ENCODE measurements at regions not wholly inside any gene's neighbourhood (a gene's known extent, or its start where the extent isn't known, plus 50 kb on each side); places are given as distances from the start of the nearest gene placed in this dataset.
A peak's percentile ranks its signal among the peaks of the same experiment; 100 is the strongest.

DNA sequence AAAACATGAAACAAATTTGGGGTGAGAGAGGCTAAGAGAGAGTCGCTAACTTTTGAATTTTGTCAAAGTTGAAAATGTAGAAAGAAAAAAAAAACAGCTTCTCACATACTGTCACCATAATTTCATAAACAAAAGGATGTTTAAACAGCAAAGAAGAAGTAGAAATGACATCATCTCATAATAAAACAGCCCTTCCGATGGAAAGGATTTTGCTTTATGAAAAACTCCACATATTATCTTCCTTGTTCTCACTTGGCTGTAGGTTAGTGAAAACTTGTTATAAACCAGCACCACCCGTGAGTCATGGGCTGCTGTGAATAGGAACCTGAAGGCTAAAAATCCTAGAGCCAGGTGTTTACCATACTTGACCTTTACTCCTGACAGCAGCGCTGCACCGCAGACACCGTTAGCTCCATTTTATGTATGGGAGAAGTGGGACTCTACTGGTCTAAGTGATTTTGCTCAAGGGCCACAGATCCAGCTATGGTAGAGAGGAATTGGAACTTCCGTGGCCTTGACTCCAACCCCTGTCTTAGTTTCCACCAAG lies 63.0 kb upstream of the VRK1 start:
- Histone ChIP-seq H3K27ac (no peak overlapping the region), H3K36me3 (no peaks in the 10 kb centered on the region), H3K9me3 (replicated peaks) (no peaks in the 10 kb centered on the region), H3K4me1 (replicated peaks) (no peaks in the 10 kb centered on the region), H3K4me3 (no peak overlapping the region), H3K27me3 (replicated peaks) (peaks cover 45% of the 10 kb centered on the region)
- DNase-seq (ENCODE audit: low read depth in 1 of 2, low spot score in 2 of 2) = no peak

DNA sequence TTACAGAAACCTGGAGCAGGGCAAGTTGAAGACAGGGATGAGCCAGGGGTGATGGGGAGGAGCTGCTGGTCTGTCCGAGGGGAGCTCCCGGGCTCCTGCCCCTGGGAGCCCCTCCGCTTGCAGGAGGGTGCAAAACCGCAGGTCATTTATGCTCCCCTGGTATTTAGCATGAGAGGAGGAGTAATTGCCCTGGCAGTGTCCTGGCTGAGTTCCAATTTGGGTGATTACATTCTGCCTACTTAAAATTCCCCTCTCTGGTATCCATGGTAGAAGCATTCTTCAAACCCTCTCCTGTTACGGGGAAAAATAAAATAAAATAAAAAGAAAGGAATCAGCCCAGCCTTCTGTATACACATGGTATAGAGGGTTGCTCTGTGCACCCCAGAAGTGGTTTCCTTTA lies 61.7 kb upstream of the VRK1 start:
- H3K4me3 ChIP-seq = no peak overlapping the region
- DNase-seq (ENCODE audit: low read depth in 1 of 2, low spot score in 2 of 2) = no peak
- no peaks in the 10 kb centered on the region for H3K4me1 ChIP-seq (replicated peaks)
- H3K9me3 ChIP-seq (replicated peaks) = no peaks in the 10 kb centered on the region
- no peak overlapping the region for H3K27ac ChIP-seq
- no peaks in the 10 kb centered on the region for H3K36me3 ChIP-seq
- H3K27me3 ChIP-seq (replicated peaks) = peaks cover 47% of the 10 kb centered on the region

DNA sequence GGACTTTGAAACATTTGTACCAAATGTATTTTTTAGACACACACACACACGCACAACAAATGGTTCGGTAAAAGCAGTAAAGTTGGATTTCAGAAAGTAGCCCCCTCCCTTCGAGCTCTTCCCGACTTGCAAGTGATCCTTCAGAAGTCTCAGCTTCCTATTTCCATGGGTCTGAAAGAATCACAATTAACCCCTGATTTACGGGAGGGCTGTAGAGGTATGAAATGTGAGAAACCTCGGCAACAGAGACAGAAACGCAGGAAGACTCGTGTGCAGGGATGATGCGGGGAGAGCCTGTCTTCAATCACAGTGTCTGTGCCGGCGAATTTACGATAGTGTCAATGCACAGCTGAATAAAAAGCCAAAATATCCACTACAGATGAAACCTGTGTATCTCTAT lies 60.7 kb upstream of the VRK1 start:
- 0 out of 2 replicates have a peak, but pooled peaks cover 3% of the 10 kb centered on the region for H3K4me1 ChIP-seq (replicated peaks)
- no peak overlapping the region for H3K27ac ChIP-seq
- H3K4me3 ChIP-seq = no peak overlapping the region
- no peaks in the 10 kb centered on the region for H3K36me3 ChIP-seq
- H3K27me3 ChIP-seq (replicated peaks) = peaks cover 51% of the 10 kb centered on the region
- no peak for DNase-seq (ENCODE audit: low read depth in 1 of 2, low spot score in 2 of 2)
- no peaks in the 10 kb centered on the region for H3K9me3 ChIP-seq (replicated peaks)

DNA sequence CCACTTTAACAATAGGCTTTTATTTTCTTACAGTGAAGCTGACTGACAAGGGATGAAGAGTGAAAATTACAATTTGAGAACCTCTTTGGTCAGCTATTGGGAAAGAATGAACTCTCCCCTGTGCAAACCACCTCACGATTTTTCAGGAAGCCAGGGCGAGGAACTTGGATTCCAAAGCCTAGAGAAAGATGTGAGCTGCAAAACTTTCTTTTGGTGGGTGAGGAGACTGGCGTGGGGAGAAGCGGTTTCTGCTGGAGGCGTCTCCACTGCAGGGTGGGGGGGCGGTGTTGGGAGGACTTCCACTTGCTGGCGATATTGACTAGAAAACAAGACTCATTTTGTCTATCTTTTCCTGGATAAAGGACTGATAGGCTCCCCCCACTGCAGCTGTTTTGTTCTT lies 59.3 kb upstream of the VRK1 start:
- no peak overlapping the region for H3K27ac ChIP-seq
- no peak for DNase-seq (ENCODE audit: low read depth in 1 of 2, low spot score in 2 of 2)
- no peaks in the 10 kb centered on the region for H3K9me3 ChIP-seq (replicated peaks)
- no peaks in the 10 kb centered on the region for H3K36me3 ChIP-seq
- H3K27me3 ChIP-seq (replicated peaks) = peaks cover 60% of the 10 kb centered on the region
- H3K4me1 ChIP-seq (replicated peaks) = 0 out of 2 replicates have a peak, but pooled peaks cover 3% of the 10 kb centered on the region
- H3K4me3 ChIP-seq = no peak overlapping the region

DNA sequence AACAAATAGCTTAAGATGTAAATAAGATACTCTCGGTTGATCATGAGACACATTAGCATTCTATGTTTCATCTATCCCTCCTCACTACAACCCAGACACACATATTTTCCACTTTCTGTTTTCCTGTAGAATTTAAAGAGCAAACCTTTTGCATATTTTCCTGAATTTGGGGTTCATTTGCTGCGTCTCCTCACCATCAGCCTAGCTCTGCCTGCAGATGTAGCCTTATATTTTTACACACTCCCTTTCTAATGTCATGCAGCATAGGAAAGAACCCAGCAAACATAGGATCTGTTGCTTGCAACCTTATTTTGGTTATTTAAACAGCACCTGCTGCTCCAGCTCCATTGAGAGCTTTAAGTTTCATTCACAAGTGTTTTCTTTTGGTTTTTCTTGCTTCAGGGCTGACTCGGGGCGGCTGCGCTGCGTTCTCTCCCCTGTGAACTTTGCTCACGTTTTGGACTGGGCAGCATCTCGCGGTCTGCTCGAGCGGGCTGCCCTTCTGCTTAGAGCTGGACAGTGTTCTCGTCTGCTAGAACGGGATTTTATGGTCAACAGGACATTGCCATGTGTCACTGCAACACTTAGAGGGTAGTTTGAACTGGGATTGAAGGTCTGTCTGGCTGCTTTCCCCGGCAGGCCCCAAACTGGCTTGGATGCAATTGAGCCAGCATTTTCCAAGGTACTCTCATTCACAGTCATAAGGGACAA lies 57.8 kb upstream of the VRK1 start:
- H3K4me1 ChIP-seq (replicated peaks) = 0 out of 2 replicates have a peak, but pooled peaks cover 3% of the 10 kb centered on the region
- H3K27me3 ChIP-seq (replicated peaks) = peaks cover 60% of the 10 kb centered on the region
- no peak for DNase-seq (ENCODE audit: low read depth in 1 of 2, low spot score in 2 of 2)
- no peak overlapping the region for H3K4me3 ChIP-seq
- no peak overlapping the region for H3K27ac ChIP-seq
- H3K9me3 ChIP-seq (replicated peaks) = no peaks in the 10 kb centered on the region
- no peaks in the 10 kb centered on the region for H3K36me3 ChIP-seq

DNA sequence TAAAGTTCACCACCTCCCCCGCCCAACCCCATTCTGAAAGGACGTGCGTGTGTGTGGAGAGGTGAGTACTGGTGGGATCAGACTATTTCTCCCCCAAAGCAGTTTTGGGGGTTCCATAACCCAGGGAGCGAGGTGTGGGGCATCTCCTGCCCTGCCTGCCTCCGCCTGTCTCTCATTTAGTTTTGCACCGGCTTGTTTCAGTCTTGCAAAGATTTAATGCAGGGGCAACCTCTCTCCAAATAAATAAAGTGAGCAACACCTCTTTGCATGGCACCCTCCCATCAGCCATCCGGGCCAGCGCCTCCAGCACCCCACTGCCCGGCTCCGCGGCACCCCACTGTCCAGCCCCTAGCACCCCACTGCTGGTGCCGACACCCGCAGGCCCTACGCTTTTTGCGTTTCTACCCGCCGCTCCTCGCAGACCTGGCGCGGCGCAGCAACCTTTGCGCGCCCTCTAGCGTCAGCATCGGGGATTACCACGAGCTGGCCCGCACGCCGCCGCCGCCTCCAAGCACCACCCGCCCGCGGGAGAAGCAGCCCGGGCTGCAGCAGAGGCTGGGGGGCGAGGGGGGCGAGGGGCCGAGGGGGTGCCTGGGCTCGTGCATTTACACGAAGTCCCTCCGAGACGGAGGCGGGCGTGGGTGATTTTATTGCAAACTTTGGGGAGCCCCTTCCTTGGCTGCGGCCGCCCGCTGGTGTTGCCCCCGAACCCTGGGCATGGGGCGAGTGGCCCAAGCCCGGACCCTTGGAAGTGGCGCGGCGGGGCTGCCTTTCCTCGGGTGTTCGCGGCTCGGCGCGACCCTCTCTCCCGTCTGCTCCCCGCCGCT lies 55.8 kb upstream of the VRK1 start:
- Histone ChIP-seq H3K27me3 (replicated peaks) (peaks cover 51% of the 10 kb centered on the region), H3K36me3 (no peaks in the 10 kb centered on the region), H3K9me3 (replicated peaks) (no peaks in the 10 kb centered on the region), H3K4me1 (replicated peaks) (0 out of 2 replicates have a peak, but pooled peaks cover 3% of the 10 kb centered on the region), H3K4me3 (0 out of 2 replicates have a peak overlapping the region, but pooled peaks have one; percentile 17), H3K27ac (no peak overlapping the region)
- peak; percentile 37 to 55 for DNase-seq (ENCODE audit: low read depth in 1 of 2, low spot score in 2 of 2)

DNA sequence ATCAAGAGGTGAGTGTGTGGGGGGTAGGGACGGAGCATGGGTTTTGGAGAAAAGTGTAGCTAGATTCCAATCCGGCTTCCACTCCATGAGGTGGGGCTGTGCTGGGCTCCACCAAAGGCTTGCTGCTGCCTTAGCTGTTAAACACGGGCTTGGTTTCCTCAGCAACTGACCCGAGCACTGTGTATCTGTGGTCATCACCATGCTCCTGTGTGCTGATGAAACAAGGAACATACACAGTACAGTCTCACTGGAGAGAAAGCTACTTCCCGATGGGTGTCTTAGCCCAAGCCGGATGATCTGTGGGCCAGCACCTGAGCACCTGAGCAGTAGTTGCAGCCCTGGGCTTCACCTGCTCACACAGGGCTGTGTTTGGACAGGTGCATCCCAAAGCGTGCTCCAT lies 52.9 kb upstream of the VRK1 start:
- Histone ChIP-seq H3K4me3 (no peak overlapping the region), H3K27ac (no peak overlapping the region), H3K9me3 (replicated peaks) (no peaks in the 10 kb centered on the region), H3K4me1 (replicated peaks) (0 out of 2 replicates have a peak, but pooled peaks cover 3% of the 10 kb centered on the region), H3K27me3 (replicated peaks) (peaks cover 25% of the 10 kb centered on the region), H3K36me3 (no peaks in the 10 kb centered on the region)
- no peak for DNase-seq (ENCODE audit: low read depth in 1 of 2, low spot score in 2 of 2)

DNA sequence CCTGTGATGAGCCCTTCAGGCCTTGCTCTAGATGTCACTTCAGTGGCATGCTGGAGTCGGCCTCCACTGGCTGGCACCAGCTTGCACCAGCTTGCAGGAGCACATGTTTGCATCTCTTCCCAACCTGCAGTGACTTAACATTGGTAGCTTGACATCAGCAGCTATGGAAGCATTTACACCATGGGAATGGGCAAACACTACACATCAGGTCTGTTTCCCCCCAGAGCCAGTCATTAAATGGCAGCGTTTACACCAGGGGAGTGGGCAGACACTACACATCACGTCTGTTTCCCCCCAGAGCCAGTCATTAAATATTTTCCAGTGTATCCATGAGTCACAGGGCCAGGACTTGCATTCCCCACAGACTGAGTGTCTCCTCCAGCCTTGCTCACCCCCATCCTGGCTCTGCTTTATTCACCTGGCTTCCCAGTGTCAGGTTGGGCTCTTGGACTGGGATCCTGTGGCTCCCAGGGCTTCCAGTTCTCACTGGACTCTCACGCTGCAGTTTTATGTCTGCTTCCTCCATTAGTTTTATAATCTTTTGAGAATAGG lies 51.6 kb upstream of the VRK1 start:
- DNase-seq (ENCODE audit: low read depth in 1 of 2, low spot score in 2 of 2) = no peak
- 0 out of 2 replicates have a peak, but pooled peaks cover 3% of the 10 kb centered on the region for H3K4me1 ChIP-seq (replicated peaks)

DNA sequence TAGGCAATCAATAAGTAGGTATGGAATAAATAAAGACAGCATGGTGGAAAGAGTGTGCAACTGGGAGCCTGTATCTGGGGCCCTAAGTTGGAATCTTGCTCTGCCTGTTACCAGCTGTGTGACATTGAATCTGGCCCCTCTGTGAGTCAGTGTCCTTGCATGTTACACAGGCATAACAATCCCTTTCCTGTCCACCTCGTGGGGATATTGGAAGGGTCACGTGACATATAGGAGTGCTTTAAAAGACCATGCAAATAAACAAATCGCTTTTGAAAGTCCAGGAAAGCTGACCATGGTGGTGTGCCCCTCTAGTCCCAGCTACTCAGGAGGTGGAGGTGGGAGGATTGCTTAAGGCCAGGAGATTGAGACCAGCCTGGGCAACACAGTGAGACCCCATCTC lies 51.1 kb upstream of the VRK1 start:
- Histone ChIP-seq H3K4me3 (no peak overlapping the region), H3K27ac (no peak overlapping the region), H3K9me3 (replicated peaks) (no peaks in the 10 kb centered on the region), H3K36me3 (no peaks in the 10 kb centered on the region), H3K27me3 (replicated peaks) (peaks cover 13% of the 10 kb centered on the region), H3K4me1 (replicated peaks) (0 out of 2 replicates have a peak, but pooled peaks cover 3% of the 10 kb centered on the region)
- DNase-seq (ENCODE audit: low read depth in 1 of 2, low spot score in 2 of 2) = no peak

More for the DNA sequence above, 51.6 kb upstream of the VRK1 start:
- no peaks in the 10 kb centered on the region for H3K36me3 ChIP-seq
- peaks cover 16% of the 10 kb centered on the region for H3K27me3 ChIP-seq (replicated peaks)
- H3K27ac ChIP-seq = no peak overlapping the region
- no peak overlapping the region for H3K4me3 ChIP-seq
- no peaks in the 10 kb centered on the region for H3K9me3 ChIP-seq (replicated peaks)

DNA sequence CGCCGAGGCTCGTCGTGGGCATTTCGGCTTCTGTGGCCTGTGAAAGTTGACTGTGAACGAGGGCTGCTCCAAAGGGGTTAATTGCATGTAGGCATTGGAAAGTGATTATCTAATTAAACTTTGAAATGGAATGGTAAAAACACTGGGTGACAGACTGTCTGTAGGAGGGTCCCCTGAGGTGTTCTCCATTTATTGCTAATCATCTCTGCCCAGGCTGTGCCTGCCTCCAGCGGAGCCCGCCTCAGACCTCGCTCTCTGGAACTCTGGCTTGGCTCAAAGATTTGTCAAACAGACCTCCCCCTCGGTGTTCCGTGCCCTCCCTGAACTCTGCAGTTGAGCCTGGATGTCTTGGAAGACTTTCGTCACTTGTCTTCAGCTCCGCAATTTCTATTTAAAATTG lies 50.2 kb upstream of the VRK1 start:
- Histone ChIP-seq H3K9me3 (replicated peaks) (no peaks in the 10 kb centered on the region), H3K4me1 (replicated peaks) (no peaks in the 10 kb centered on the region), H3K27ac (no peak overlapping the region), H3K36me3 (no peaks in the 10 kb centered on the region), H3K27me3 (replicated peaks) (peaks cover 6% of the 10 kb centered on the region), H3K4me3 (no peak overlapping the region)
- DNase-seq (ENCODE audit: low read depth in 1 of 2, low spot score in 2 of 2) = no peak

Data from SJSA1 (cell line).